ENCODE measurements at regions not wholly inside any gene's neighbourhood (a gene's known extent, or its start where the extent isn't known, plus 50 kb on each side); places are given as distances from the start of the nearest gene placed in this dataset.

GRCh38 chr9:108672475-108673190 is 183.2 kb downstream of the ACTL7B start:
- no peaks in the 10 kb centered on the region for H3K4me1 Mint-ChIP-seq
- DNase-seq, result no peak
- no peak overlapping the region for H3K27ac Mint-ChIP-seq
- H3K4me3 Mint-ChIP-seq, result no peak overlapping the region
- no peaks in the 10 kb centered on the region for H3K36me3 Mint-ChIP-seq (ENCODE audit: low read depth)
- intact Hi-C loops (cut with micrococcal nuclease), result no loop called here
- H3K9me3 Mint-ChIP-seq, result no peaks in the 10 kb centered on the region
- no peaks in the 10 kb centered on the region for H3K27me3 Mint-ChIP-seq

DNA sequence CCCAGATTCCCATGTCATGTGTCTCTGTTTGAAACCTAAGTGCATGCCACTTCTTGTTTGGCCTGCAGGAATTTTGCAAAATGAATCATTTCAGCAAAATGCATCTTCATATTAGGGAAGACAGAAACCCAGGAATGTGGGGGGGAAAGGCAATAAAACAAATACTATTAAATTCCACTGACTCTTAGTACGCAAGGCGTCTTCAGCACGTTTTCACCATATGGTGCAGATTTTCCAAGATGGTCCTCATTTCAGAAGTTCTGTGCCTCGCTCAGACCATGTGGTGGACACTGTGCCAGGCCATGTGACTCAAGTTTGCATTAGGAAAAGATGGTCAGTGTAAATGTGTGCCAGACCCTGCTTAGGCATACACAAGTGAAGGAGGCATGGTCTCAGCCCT is 184.0 kb downstream of the ACTL7B start:
- H3K9me3 Mint-ChIP-seq, result no peaks in the 10 kb centered on the region
- DNase-seq, result no peak
- H3K4me1 Mint-ChIP-seq, result no peaks in the 10 kb centered on the region
- no peaks in the 10 kb centered on the region for H3K36me3 Mint-ChIP-seq (ENCODE audit: low read depth)
- H3K27me3 Mint-ChIP-seq, result no peaks in the 10 kb centered on the region
- no peak overlapping the region for H3K27ac Mint-ChIP-seq
- no peak overlapping the region for H3K4me3 Mint-ChIP-seq
- intact Hi-C loops (cut with micrococcal nuclease), result no loop called here

DNA sequence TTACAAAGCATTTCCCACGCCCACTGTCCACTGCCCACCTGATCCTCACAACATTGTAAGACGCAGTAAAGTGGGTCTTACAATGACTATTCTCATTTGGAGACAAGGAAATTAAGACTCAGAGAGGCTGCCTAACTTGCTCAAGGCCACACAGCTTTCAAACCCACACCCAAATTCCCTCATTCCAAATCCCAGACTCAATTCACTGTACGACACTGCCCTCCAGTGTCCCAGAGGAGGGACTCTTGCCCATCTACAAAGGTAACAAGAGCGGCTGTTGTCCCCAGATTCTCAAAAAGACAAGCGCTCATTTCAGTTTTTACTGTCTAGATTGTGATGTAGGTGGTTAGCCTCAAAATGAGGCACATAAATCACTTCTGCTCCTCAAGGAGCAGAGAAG is 184.6 kb downstream of the ACTL7B start:
- intact Hi-C loops (cut with micrococcal nuclease), result no loop called here
- H3K4me3 Mint-ChIP-seq, result no peak overlapping the region
- H3K27ac Mint-ChIP-seq, result no peak overlapping the region
- no peaks in the 10 kb centered on the region for H3K4me1 Mint-ChIP-seq
- H3K27me3 Mint-ChIP-seq, result no peaks in the 10 kb centered on the region
- no peak for DNase-seq
- no peaks in the 10 kb centered on the region for H3K36me3 Mint-ChIP-seq (ENCODE audit: low read depth)
- H3K9me3 Mint-ChIP-seq, result no peaks in the 10 kb centered on the region

GRCh38 chr9:108668938-108669335 is 186.8 kb downstream of the ACTL7B start:
- Mint-ChIP-seq H3K4me1 (no peaks in the 10 kb centered on the region), H3K36me3 (ENCODE audit: low read depth) (no peaks in the 10 kb centered on the region), H3K27ac (no peak overlapping the region), H3K27me3 (no peaks in the 10 kb centered on the region), H3K9me3 (no peaks in the 10 kb centered on the region), H3K4me3 (no peak overlapping the region)
- intact Hi-C loops (cut with micrococcal nuclease), result no loop called here
- no peak for DNase-seq

DNA sequence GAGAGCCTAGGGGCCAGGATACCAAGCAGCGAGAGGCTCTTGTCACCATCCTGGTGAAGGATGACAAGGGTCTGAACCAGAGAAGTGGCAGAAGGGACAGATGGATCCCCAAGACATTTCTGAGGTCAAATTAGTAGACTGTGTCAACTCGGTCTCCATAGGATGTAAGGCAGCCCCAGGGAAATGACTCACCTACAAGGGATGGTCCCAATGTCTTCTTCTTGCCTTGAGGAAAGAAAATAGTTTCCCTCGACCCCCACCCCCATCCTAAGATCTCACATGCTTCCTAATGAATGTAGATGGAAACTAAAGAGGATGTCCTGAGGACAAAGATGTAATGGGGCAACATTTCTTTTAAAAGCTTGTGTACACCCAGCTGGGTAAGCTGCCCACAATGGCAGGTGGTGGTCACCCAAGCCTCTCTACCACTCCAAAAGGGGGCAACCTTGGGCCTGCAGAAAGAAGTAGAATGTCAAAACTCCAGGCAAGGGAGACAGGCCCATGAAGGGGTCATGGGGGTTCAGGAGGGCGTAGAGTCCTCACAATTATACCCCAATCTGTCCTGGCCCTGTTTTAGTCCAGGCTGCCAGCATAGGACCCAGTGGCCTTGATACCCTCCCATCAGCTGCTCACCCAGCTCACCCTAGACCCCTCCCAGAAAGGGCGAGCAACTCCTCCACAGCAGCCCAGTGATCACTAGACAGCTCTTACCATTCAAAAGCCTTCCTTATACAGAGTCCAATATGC is 187.4 kb downstream of the ACTL7B start:
- H3K27me3 Mint-ChIP-seq, result no peaks in the 10 kb centered on the region
- intact Hi-C loops (cut with micrococcal nuclease), result no loop called here
- H3K36me3 Mint-ChIP-seq (ENCODE audit: low read depth), result no peaks in the 10 kb centered on the region
- DNase-seq, result no peak
- H3K4me1 Mint-ChIP-seq, result no peaks in the 10 kb centered on the region
- no peak overlapping the region for H3K27ac Mint-ChIP-seq
- no peak overlapping the region for H3K4me3 Mint-ChIP-seq
- H3K9me3 Mint-ChIP-seq, result no peaks in the 10 kb centered on the region

DNA sequence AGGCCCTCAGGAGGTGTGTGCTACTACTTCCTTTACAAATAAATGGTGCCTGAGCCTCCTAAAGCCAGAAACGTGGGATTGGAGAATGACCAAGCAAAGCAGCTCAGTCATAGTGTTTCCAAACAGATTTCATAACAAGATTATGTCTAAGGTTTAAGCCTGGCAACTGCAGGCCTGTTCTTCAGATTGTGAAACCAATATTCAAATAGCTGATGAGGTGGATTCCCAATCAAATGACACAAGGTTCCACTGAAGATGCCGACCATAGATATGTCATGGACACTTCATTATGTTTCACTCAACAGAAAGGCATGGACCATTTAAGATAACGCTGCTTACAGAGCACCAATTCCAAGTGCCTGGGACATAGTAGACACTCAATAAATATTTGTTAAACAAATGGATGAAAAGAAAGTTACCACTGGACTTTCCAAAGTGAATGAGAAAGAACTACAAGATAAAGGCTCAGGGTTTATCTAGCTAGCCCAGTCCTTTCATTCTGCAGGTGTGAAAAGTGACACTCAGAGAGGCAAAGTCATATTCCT is 189.5 kb downstream of the ACTL7B start:
- no peak for DNase-seq
- H3K9me3 Mint-ChIP-seq, result peaks cover 4% of the 10 kb centered on the region
- intact Hi-C loops (cut with micrococcal nuclease), result no loop called here

DNA sequence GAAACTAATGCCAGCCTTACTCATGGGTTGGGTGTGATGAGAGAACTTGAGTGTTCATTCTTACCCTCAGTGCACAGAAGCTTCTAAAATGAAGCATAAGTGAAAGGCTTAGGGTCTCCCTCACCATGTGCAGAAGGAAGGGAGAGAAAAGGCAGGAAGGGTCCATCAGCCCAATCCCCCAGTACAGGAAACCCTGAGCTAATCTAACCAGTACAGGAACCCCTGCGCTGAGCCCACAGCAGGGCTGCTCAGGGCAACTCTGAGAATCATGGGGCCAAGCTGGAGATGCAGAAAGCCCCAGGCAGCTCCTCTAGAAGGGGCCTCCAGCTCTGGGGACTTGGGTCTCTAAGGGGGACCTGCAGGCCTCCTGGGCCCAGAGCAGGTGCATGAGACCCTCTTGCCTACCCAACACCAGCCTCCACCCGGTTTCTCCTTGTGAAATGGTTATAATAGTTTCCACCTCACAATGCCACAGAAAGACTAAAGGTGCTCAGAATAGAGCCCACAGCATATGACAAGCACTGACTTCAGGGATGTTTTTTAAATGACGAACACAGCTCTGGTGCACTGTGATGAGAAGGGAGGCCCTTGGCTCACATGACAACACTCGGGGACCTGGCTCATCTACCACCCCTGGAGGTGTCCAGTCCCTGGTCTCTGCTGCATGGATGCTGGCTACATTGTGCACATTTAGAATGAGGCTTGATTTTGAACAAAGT is 190.1 kb downstream of the ACTL7B start:
- H3K4me3 Mint-ChIP-seq, result no peak overlapping the region
- H3K27me3 Mint-ChIP-seq, result no peaks in the 10 kb centered on the region
- no peak for DNase-seq
- H3K36me3 Mint-ChIP-seq (ENCODE audit: low read depth), result no peaks in the 10 kb centered on the region
- intact Hi-C loops (cut with micrococcal nuclease), result no loop called here
- no peak overlapping the region for H3K27ac Mint-ChIP-seq
- H3K9me3 Mint-ChIP-seq, result peaks cover 8% of the 10 kb centered on the region
- no peaks in the 10 kb centered on the region for H3K4me1 Mint-ChIP-seq

More for the DNA sequence above, 189.5 kb downstream of the ACTL7B start:
- Mint-ChIP-seq H3K4me1 (no peaks in the 10 kb centered on the region), H3K36me3 (ENCODE audit: low read depth) (no peaks in the 10 kb centered on the region), H3K27ac (no peak overlapping the region), H3K27me3 (no peaks in the 10 kb centered on the region), H3K4me3 (no peak overlapping the region)

DNA sequence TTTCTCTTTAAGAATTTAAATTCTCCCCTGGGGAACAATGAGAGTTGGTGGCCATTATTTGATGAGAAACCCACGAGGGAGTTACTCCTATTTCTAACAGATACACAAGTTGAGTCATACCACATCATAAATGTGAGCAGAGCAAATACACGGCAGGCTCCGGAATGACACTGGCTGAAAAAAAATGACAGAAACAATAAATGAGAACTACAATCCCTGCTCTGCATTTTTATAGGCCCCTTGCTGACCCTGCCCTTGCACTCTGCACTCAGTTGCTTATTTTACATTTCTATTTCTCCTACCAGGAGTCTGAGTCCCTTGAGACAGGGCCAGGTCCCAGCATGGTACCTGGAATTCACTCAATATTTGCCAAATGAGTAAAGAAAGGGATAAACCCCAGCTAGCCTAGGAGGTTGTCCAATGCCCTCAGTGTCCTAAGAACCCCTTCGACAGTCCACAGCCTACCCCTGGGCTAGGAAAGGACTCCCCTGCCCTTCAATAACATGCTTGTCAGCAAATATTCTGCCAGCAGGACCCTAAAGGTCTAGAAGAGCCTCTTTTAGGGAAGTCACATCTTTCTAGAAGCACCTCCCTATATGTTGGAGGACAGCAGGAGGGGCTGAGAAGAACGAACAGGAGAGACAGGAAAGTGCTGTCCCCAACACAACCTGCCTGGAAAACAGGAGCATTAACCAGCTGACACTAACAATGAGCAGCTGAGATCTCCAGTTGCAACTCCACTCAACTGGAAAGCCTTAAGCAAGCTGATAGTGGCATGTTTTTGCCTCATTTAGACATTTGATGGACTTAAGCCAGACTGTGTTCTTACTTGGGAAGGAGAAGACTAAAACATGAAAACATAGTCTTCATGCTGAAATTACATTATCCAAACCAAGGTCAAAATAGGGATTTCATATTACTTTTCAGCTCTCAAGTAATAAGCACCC is 191.2 kb downstream of the ACTL7B start:
- no peak overlapping the region for H3K4me3 Mint-ChIP-seq
- no peaks in the 10 kb centered on the region for H3K36me3 Mint-ChIP-seq (ENCODE audit: low read depth)
- H3K27ac Mint-ChIP-seq, result no peak overlapping the region
- H3K4me1 Mint-ChIP-seq, result no peaks in the 10 kb centered on the region
- DNase-seq, result no peak
- intact Hi-C loops (cut with micrococcal nuclease), result no loop called here
- H3K9me3 Mint-ChIP-seq, result peaks cover 13% of the 10 kb centered on the region
- H3K27me3 Mint-ChIP-seq, result no peaks in the 10 kb centered on the region

- Mint-ChIP-seq H3K27me3 (no peaks in the 10 kb centered on the region), H3K4me1 (no peaks in the 10 kb centered on the region), H3K4me3 (no peak overlapping the region), H3K36me3 (ENCODE audit: low read depth) (no peaks in the 10 kb centered on the region), H3K27ac (no peak overlapping the region), H3K9me3 (peaks cover 20% of the 10 kb centered on the region)
- intact Hi-C loops (cut with micrococcal nuclease), result no loop called here
- no peak for DNase-seq
These were observed 192.4 kb downstream of the ACTL7B start for GRCh38 chr9:108663422-108663821.

GRCh38 chr9:108662956-108663355 is 192.8 kb downstream of the ACTL7B start:
- Mint-ChIP-seq H3K27me3 (no peaks in the 10 kb centered on the region), H3K9me3 (peaks cover 20% of the 10 kb centered on the region), H3K27ac (no peak overlapping the region), H3K36me3 (ENCODE audit: low read depth) (no peaks in the 10 kb centered on the region), H3K4me3 (no peak overlapping the region), H3K4me1 (no peaks in the 10 kb centered on the region)
- DNase-seq, result no peak
- intact Hi-C loops (cut with micrococcal nuclease), result no loop called here

DNA sequence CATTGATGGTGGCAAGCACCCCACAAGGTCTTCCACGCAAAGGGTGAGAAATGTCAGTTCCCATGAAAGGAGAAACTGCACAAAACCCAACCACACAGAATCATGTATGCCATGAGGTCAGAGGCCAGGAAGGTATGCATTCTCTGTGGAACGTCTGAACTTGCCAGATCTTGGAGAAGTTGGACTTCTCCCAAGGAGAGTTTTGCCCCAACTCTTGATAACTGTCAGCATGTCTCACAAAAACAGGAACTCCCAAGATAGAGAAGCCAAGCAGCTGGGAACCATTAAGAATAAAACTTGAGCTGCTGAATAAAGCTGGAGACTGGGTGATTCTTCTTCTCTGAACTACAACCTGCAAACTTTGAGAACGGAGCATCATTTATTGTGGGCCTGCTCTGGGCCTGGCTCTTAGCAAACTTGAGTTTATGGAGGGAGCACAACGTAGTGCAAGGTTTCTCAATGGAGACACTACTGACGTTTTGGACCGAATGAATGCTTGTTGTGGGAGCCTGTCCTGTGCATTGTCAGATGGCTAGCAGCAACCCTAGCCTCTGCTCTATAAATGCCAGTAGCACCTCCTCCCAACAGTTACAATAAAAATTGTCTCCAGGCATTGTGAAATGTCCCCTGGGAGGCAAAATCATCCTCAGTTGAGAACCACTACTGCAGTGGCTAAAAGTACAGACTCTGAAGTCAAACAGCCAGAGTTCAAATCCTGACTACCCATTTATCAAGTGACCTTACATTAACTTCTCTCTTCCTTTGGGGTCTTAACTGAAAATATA is 193.5 kb downstream of the ACTL7B start:
- no peak overlapping the region for H3K27ac Mint-ChIP-seq
- intact Hi-C loops (cut with micrococcal nuclease), result no loop called here
- no peaks in the 10 kb centered on the region for H3K27me3 Mint-ChIP-seq
- H3K4me1 Mint-ChIP-seq, result no peaks in the 10 kb centered on the region
- H3K4me3 Mint-ChIP-seq, result no peak overlapping the region
- no peak for DNase-seq
- H3K36me3 Mint-ChIP-seq (ENCODE audit: low read depth), result no peaks in the 10 kb centered on the region
- H3K9me3 Mint-ChIP-seq, result peaks cover 20% of the 10 kb centered on the region

- H3K9me3 Mint-ChIP-seq, result peaks cover 18% of the 10 kb centered on the region
- DNase-seq, result no peak
- H3K27ac Mint-ChIP-seq, result no peak overlapping the region
- H3K4me1 Mint-ChIP-seq, result no peaks in the 10 kb centered on the region
- intact Hi-C loops (cut with micrococcal nuclease), result no loop called here
- no peaks in the 10 kb centered on the region for H3K36me3 Mint-ChIP-seq (ENCODE audit: low read depth)
- H3K4me3 Mint-ChIP-seq, result no peak overlapping the region
- H3K27me3 Mint-ChIP-seq, result no peaks in the 10 kb centered on the region
These were observed 199.2 kb downstream of the ACTL7B start for GRCh38 chr9:108656566-108656965.

DNA sequence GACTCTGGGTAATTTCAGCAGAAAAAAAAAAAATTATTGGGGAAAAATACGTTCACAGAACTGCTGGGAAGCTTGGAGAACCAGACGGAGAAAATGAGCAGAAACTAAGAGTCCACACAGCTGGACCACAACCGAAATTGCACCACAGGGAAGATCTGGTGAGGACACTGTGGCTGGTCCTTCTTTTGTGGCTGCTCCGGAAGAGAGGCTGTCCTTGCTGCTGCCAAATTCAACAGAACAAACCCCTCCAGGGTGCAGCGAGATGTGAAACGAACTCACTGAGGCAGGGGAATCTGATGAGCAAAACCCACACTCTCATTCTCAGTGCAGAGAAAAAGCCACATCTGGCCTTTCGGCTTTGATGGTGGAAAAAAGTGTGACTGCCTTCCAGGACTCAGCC is 200.0 kb downstream of the ACTL7B start:
- peaks cover 13% of the 10 kb centered on the region for H3K9me3 Mint-ChIP-seq
- DNase-seq, result no peak
- no peak overlapping the region for H3K4me3 Mint-ChIP-seq
- no peaks in the 10 kb centered on the region for H3K4me1 Mint-ChIP-seq
- no peak overlapping the region for H3K27ac Mint-ChIP-seq
- intact Hi-C loops (cut with micrococcal nuclease), result no loop called here
- H3K36me3 Mint-ChIP-seq (ENCODE audit: low read depth), result no peaks in the 10 kb centered on the region
- H3K27me3 Mint-ChIP-seq, result no peaks in the 10 kb centered on the region

Data from activated CD4-positive, alpha-beta T cell treated with anti-CD3 and anti-CD28 coated beads, Interleukin-2, amount 10 ng/mL, durations not matched to agents 24 days and 14 days (primary cell).